H1 (cell line): ENCODE measurements at regions not wholly inside any gene's neighbourhood (a gene's known extent, or its start where the extent isn't known, plus 50 kb on each side); places are given as distances from the start of the nearest gene placed in this dataset.

Experiments used
- BCL11A ChIP-seq, 2 experiments: IDR thresholded peaks; one replicate each; pipeline ENCODE4 v1.6.1; 2011; ENCODE audit warnings: low read depth in 2 of 2, low read length in 2 of 2, mild to moderate bottlenecking in 2 of 2
- CHD7 ChIP-seq: fragments of 300-600 bp; sonication (generic); IDR thresholded peaks from 2 replicates; pipeline ENCODE4 v1.7.1; 2012; ENCODE audit warnings: low read length, moderate library complexity, mild to moderate bottlenecking, inconsistent platforms; ENCODE audit not compliant: insufficient replicate concordance
- CREB1 ChIP-seq: IDR thresholded peaks from 2 replicates; pipeline ENCODE4 v1.6.1; 2012; ENCODE audit warnings: inconsistent platforms
- KDM5A ChIP-seq: fragments of 200-600 bp; IDR thresholded peaks from 2 replicates; pipeline ENCODE4 v1.7.1; 2012; ENCODE audit warnings: mild to moderate bottlenecking, low read length, inconsistent platforms, mixed read lengths
- POU5F1 ChIP-seq: IDR thresholded peaks from 2 replicates; pipeline ENCODE4 v1.6.1; 2011; ENCODE audit warnings: low read depth, mild to moderate bottlenecking, low read length, moderate library complexity
- RAD21 ChIP-seq, 2 experiments: IDR thresholded peaks in 1 of 2; conservative IDR thresholded peaks in 1 of 2; 2 replicates each; pipeline ENCODE4 v1.6.1; 2011; ENCODE audit warnings: low read depth in 2 of 2, low read length in 2 of 2, improper control_type of control experiment in 1 of 2, inconsistent platforms in 1 of 2, mild to moderate bottlenecking in 1 of 2, moderate library complexity in 1 of 2
- SIN3A ChIP-seq, 2 experiments: IDR thresholded peaks in 1 of 2; conservative IDR thresholded peaks in 1 of 2; 2 replicates each; pipeline ENCODE4 v1.6.1; 2011 to 2012; ENCODE audit warnings: low read length in 2 of 2, improper control_type of control experiment in 1 of 2, low read depth in 1 of 2, mild to moderate bottlenecking in 1 of 2
- TEAD4 ChIP-seq: IDR thresholded peaks from 2 replicates; pipeline ENCODE4 v1.6.1; 2012; ENCODE audit warnings: low read depth, low read length, inconsistent platforms, mixed read lengths

- TF ChIP-seq CHD7 (no peak), TEAD4 (no peak), SIN3A (conservative IDR thresholded peaks at IDR 0.05 in 1 of 2, IDR thresholded peaks at IDR 0.05 in 1 of 2; ENCODE audit: low read depth in 1 of 2, low read length in 2 of 2) (no peak), KDM5A (no peak), RAD21 (IDR thresholded peaks at IDR 0.05 in 1 of 2, conservative IDR thresholded peaks at IDR 0.05 in 1 of 2; ENCODE audit: low read depth in 2 of 2, low read length in 2 of 2) (no peak), CREB1 (no peak), BCL11A (IDR thresholded peaks at IDR 0.05; ENCODE audit: low read depth in 2 of 2, low read length in 2 of 2) (no peak), POU5F1 (no peak)
Observed at GRCh38 chr5:142491679-142492078, 166.9 kb upstream of the SPRY4 start (continued).
